ENCODE measurements at regions not wholly inside any gene's neighbourhood (a gene's known extent, or its start where the extent isn't known, plus 50 kb on each side); places are given as distances from the start of the nearest gene placed in this dataset.
"Not testable (repeated sequence)": the region's sequence is repeated elsewhere in the genome, so short reads cannot be mapped to it uniquely, and the experiment has no call there.

DNA sequence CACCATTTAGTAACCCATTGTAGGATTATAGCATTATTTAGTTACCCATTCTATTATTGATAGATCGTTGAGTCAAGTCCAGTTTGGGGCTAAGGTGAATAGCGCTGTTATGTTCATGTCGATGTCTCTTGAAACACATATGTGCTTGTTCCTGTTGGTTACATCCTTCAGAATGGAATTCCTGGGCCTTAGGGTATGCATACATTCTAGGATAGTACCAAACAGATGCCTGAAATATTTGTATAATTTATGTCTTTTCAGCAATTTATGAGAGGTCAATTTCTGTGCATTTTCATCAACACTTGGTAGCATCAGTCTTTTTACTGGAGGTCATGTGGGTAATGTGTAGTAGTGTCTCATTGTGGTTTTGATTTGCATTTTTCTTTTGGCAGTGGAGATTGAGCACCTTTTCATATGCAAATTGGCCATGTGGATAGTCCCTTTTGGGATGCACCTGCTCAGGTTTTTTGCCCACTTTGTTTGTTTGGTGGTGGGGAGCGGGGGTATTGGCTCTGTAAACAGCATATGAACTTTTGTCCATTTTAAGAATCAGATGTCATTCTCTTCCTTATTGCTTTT lies 104.2 kb downstream of the CDRT15L2 start:
- not testable (repeated sequence) for DNase-seq (ENCODE audit: low spot score)

DNA sequence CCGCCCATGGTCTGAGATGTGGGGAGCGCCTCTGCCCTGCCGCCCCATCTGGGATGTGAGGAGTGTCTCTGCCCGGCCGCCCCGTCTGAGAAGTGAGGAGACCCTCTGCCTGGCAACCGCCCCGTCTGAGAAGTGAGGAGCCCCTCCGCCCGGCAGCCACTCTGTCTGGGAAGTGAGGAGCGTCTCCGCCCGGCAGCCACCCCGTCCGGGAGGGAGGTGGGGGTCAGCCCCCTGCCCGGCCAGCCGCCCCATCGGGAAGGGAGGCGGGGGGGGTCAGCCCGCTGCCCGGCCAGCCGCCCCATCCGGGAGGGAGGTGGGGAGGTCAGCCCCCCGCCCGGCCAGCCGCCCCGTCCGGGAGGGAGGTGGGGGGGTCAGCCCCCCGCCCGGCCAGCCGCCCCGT lies 105.5 kb downstream of the CDRT15L2 start:
- DNase-seq (ENCODE audit: low spot score) = not testable (repeated sequence)

DNA sequence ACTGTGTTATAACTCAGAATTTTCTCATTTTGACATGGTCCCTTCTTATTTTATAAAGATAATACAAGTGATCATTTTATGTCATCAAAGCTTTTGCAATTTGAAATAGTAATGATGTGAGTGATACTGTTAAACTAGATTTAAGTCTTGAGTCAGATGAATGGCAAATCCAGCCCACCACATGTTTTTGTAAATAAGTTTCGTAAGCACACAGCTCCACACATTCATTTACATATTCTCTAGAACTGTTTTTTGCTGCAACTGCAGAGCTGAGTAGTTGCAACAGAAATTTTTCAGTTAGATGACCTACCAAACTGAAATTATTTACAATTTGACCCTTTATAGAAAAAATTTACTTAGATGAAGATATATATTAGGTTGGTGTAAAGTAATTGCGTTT lies 108.1 kb downstream of the CDRT15L2 start:
- DNase-seq (ENCODE audit: low spot score) = not testable (repeated sequence)

DNA sequence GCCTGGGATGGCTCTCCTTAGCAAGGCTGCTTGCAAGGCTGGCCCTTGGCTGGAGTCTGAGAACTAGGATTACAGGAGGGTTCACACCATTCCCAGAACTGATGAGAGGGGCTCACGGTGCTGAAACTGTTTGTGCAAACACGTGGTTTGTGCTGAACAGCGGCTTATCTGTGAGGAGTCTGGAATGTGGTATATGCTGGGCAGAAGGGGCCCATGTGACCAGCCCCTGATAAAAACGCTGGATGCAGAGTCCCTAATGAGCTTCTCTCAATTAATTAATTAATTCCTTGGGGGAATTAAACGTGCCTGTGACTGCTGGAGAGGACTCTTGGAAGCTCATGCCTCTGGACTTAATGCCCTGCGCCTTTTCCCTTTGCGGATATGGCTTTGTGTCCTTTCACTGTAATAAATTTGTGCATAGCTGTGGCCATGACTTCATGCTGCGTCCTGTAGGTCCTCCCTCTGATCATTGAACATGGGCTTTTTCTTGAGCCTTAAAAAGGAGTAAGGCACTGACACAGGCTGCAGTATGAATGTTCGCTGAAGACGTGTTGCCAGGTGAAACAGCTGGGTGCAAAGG lies 109.7 kb downstream of the CDRT15L2 start:
- DNase-seq (ENCODE audit: low spot score) = not testable (repeated sequence)

DNA sequence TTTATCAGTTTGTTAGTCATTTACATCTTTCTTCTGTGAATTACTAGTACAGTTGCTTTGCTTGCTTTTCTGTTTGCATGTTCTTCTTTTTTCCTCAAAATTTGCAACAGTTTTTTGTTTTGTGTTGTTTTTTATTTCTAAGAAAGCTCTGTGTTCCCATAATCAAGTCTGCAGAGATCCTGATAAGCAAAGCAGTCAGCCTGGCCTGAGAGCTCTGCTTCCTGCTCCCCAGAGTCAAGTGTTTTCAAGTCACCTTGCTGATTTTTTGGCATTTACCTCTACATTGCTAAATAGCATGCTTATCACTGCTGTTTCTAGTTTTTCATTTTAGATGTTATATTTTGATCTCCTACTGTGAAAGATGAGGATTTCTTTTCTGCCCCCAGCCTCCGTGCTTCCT lies 113.2 kb downstream of the CDRT15L2 start:
- DNase-seq (ENCODE audit: low spot score) = not testable (repeated sequence)

DNA sequence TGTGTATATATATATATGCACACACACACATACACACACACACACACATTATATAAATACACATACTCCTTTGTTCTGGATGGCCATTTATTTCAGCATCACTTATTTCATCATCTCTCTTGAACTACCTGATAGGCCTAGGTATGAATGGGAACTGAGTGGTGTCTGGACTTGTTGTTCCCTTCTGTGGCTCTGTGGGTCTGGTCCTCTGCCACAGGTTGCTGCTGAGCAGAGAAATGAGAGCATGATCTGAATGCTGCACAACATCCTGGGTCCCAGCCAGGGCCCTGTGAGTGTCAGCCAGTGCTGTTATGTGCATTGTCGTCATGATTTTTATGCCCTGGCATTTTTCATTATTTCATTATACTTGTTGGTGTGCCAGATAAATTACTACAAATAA lies 116.3 kb downstream of the CDRT15L2 start:
- DNase-seq (ENCODE audit: low spot score) = not testable (repeated sequence)

DNA sequence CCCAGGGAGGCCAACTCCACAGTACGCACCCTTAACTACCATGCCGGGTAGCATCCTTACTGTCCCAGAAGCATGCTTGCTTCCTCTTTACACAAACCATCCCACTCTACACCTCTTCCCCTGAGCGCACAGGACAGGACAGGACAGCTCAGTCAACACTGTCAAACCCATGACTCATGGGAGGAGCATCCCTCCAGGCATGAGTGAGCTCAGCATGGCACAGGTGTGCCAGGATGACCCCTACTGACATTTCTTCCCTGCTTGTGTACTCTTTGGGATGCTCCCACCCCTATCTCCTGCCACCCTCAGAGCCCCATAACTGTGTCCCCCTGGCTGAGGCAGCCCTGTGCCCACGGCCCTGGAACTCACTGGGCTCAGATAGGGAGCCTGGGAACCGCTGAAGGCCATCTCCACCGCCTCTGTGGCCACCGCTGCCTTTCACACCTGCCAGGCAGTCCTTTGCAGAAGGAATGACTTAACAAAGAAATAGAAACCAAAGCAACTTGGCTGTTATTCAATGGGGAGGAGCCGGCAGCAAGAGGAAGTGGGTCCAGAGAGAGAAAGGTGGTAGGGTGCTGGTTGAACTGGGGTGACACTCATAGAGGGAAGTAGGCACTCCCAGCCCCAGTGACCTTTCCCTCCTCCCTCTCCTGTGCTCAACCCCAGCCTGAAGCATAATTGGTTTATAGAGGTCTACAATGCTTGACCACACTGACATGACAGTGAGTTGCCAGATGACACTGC lies 119.1 kb downstream of the CDRT15L2 start:
- DNase-seq (ENCODE audit: low spot score) = not testable (repeated sequence)

DNA sequence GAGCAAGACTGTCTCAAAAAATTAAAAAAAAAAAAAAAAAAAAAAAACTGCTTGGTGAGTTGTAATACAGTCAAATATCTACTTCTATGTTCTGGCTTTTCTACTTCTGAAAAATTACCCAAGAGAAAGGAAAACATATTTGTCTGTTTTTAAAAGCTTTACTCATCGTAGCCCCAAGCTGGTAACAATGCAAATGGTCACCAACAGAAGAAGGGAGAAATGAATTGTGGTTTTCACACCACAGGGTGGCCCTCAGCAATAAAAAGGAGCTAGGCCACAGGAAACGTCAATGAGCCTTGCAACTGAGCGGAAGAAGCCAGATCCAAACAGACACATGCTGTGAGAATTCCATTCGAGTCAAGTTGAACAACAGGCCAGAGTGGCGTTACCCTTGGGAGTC lies 121.0 kb downstream of the CDRT15L2 start:
- not testable (repeated sequence) for DNase-seq (ENCODE audit: low spot score)

DNA sequence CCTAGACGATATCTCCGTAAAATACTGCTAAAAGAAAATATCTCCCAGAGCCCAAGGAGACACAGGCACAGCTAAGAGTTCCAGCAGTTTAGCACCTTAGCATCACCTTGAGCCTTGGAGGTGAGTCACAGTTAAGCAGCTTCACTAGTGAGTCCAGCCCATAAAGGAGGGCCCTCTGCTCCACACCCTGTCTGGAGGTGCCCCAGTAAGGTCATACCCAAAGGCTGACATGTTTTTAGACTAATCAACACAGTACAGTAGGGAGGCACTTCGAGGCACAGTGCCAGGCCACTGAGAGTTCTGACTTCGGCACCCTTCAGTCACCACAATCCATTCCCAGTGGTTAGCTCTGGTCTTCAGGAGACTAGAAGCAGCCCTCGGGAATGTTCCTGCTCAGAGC lies 121.8 kb downstream of the CDRT15L2 start:
- not testable (repeated sequence) for DNase-seq (ENCODE audit: low spot score)

DNA sequence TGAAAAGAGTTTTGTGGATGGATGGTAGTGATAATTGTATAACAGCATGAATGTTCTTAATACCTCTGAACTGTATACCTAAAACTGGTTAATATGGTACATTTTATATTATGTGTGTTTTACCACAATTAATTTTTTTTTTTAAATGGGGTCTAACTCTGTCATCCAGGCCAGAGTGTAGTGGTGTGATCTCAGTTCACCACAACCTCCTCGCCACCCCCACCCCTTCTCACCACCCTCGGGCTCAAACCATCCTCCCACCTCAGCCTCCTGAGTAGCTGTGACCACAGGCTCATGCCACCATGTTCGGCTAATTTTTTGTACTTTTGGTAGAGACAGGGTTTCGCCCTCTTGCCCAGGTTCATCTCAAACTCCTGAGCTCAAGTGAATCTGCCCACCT lies 123.2 kb downstream of the CDRT15L2 start:
- DNase-seq (ENCODE audit: low spot score) = no peak

DNA sequence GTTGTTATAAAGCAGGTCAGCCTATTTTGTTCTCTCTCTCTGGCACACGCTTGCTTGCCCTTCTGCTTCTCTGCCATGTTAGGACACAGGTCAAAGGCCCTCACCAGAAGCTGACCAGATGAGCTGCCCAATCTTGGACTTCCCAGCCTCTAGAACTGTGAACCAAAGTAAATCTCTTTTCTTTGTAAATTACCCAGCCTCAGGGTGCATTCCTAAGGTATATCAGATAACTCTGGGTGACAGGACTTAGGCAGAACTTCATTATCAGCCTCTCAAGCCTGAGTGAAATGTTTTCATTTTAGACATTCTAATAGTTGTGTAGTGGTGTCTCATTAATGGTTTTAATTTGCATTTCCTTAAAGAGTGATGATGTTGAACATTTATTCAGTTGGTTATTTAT lies 124.3 kb downstream of the CDRT15L2 start:
- DNase-seq (ENCODE audit: low spot score) = no peak

DNA sequence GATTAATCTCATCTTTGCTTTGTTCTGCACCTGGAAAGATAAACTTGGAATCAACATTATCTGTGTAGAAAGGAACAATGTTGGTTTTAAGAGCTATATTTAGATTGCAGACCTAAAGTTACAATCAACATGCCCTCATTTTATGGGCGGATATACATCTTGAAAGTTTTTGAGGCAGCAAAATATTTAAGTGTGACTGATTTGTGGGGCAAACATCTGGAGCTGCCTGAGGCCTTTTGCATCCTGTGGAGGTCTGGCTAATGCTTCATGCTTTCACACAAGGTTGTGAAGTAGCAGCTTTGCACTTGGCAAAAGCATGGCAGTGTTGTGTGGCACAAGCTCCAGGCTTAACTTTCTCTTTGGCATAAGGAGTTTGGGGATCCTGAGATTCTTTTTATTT lies 125.7 kb downstream of the CDRT15L2 start:
- DNase-seq (ENCODE audit: low spot score) = not testable (repeated sequence)

DNA sequence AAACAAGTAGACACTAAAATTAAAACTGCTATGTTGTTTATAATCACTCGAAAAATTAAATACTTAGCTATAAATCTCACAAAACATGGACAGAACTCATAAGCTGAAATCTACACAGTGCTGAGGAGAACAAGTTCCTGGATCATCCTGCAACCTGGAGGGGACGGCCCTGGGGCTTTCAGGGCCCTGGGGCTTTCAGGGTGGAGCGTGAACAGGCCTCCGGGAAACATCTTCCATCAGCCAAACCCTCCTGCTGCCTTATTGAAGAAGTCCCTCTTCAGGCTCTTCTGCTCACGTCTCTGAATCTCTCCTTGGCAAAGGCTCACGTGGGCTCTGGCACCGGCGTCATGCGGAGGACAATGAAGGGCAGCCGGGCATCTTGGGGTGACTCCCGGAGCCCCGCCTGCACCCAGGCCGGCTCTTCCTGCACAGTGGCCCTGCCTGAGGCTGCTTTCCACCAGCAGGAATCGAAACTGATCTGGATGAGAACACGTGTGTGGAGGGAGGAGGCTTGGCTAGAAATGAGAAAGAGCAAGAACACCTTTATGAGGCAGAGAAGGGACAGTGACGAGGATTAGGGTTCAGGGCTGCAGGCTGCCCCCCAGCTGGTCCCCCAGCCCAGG lies 127.3 kb downstream of the CDRT15L2 start:
- DNase-seq (ENCODE audit: low spot score) = no peak

DNA sequence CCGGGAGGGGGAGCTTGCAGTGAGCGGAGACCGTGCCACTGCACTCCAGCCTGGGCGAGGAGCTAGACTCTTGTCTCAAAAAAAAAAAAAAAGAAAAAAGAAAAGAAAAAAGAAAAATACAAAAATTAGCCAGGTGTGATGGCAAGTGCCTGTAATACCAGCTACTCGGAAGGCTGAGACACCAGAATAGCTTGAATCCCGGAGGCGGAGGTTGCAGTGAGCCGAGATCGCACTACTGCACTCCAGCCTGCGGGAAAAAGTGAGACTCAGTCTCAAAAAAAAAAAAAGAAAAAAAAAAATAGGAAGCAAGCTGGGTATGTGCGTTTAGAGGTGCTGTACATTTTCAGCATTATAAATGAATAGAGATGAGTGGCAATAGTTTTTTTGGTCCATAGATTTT lies 129.3 kb downstream of the CDRT15L2 start:
- not testable (repeated sequence) for DNase-seq (ENCODE audit: low spot score)

DNA sequence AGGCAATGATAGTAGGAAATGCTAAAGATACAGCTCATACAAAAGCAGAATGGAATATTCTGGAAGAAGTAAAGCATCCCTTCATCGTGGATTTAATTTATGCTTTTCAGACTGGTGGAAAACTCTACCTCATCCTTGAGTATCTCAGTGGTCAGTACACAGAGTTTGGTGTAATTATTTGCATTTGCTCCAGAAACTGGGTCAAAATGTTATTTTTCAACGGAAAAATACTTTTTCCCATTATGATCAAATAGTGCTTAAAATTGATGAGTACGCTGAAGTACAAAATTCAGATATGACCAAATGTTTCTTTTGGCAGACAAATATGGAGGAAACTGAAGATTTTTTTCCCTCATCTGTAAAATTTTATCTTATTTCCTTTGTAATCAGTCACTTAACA lies 137.0 kb downstream of the CDRT15L2 start:
- not testable (repeated sequence) for DNase-seq (ENCODE audit: low spot score)

DNA sequence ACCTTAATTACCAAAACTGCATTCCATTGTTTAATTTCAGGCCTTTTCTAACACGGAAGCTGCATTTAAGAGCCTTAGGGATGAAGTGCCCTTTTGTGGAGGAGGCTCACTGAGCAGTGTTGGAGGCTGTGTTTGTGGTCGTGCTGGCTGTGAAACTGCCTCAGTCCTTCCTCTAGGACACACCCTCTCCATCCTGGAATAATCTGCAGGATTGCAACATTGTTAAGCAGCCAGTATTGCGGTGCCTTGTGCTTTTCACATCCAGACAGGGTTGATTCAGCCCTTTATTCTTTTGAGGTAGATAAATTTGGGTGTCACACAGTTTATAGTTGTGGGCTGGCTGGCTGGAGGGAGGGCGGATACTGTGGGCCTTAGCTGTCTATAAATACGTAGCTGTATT lies 141.6 kb downstream of the CDRT15L2 start:
- DNase-seq (ENCODE audit: low spot score) = no peak

DNA sequence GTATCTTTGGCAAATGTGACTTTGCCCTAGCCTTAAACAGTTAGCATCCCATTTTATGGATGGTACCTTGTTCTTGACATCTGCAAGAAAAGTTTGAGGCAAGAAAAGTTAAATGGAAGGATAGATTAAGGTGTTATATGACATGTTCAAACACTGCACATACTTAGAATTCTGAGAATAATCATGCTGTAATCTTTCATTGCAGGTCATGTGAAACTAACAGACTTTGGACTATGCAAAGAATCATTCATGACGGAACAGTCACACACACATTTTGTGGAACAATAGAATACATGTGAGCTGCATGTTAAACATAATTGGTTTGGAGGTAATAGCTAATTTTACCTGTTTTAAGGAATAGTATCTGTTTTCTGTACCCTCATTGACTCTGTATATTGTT lies 144.9 kb downstream of the CDRT15L2 start:
- not testable (repeated sequence) for DNase-seq (ENCODE audit: low spot score)

DNA sequence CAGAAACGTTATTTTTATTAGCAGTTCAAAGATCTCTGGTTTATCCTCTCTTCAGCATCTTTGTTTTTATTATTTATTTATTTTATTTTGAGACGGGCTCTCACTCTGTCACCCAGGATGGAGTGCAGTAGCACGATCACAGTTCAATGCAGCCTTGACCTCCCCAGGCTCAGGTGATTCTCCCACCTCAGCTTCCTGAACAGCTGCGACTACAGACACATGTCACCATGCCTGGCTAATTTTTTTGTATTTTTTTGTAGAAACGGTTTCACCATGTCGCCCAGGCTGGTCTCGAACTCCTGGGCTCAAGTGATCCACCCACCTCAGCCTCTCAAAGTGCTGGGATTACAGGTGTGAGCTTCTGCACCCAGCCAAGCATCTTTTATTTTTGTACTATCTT lies 147.7 kb downstream of the CDRT15L2 start:
- DNase-seq (ENCODE audit: low spot score) = not testable (repeated sequence)

DNA sequence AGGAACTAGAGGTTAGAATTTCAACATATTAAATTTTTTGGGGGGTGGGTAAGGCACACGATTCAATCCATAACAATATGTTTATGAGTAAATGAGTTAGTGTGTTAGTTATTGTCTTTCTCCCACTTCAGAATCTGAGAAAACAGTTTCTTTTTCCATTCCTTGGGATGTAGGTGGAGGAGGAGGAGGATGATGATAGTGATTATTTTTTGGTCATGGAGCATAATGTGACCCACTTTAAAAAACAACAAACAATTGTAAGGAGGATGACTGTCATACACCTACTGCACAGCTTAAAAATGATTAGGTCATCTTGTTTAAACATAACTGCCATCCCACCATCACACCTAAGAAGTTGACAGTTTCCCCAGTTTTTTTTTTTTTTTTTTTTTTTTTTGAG lies 148.7 kb downstream of the CDRT15L2 start:
- DNase-seq (ENCODE audit: low spot score) = no peak

DNA sequence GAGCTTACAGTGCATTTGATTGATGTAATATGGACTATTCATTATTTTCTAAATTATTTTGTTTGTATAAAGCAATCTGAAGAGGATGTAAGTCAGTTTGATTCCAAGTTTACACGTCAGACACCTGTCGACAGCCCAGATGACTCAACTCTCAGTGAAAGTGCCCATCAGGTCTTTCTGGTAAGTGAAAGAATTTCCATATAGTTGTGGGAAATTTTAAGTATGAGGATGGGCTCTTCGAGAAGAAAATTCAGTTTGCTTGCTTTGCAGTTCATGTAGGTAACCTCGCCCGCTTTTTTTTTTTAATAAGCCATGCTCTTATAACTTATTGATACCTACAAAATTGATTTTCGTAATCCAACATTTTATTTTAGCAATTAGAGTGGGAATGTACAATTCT lies 151.6 kb downstream of the CDRT15L2 start:
- DNase-seq (ENCODE audit: low spot score) = not testable (repeated sequence)

DNA sequence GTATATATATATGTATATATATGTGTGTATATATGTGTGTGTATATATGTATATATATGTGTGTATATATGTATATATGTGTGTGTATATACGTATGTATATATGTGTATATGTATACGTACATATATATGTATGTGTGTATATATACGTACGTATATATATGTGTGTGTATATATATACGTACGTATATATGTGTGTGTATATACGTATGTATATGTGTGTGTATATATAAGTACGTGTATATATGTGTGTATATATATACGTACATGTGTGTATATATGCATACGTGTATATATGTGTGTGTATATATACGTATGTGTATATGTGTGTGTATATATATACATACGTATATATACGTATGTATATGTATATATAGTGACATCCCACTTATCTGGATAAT lies 154.4 kb downstream of the CDRT15L2 start:
- no peak for DNase-seq (ENCODE audit: low spot score)

DNA sequence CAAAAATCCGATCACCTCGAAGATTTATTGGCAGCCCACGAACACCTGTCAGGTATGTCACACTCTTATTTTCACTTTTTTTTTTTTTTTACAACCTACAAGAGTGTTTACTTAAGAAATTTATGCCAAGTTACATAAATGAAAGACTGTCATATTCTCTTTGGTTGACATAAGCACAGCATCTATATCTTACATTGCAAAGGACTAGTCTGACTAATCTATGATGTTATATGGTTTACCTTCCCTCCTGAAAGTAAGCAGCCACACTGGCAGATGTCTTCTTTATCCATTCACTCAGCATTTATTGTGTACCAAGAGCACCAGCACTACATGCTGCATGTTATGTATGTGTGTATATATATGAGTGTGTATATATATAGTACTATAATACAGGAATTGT lies 156.3 kb downstream of the CDRT15L2 start:
- DNase-seq (ENCODE audit: low spot score) = no peak

DNA sequence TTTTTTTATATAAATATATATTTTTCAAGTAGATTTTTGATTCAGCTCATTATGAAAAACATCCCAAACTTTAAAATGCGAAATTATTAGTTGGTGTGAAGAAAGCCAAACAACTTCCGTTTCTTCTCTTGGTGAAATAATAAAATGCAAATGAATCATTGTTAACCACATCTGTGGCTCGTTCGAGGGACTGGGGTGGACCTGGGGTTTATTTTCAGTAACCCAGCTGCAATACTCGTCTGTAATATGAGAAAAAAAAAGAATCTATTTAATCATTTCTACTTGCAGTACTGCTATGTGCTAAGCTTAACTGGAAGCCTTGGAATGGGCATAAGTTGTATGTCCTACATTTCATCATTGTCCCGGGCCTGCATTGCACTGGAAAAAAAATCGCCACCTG lies 158.1 kb downstream of the CDRT15L2 start:
- not testable (repeated sequence) for DNase-seq (ENCODE audit: low spot score)
